Astrocyte of the hippocampus (primary cell): ENCODE measurements at regions not wholly inside any gene's neighbourhood (a gene's known extent, or its start where the extent isn't known, plus 50 kb on each side); places are given as distances from the start of the nearest gene placed in this dataset.

Experiments
- DNase-seq: peaks from one replicate; pipeline ENCODE4 v3.0.0; 2011; ENCODE audit warnings: low read depth, low spot score

- no peak for DNase-seq
These were observed 175.4 kb downstream of the SHOX start for GRCh38 chrX:805988-806387.

GRCh38 chrX:805103-805670, 174.6 kb downstream of the SHOX start:
- DNase-seq, result no peak

- DNase-seq, result no peak
These were observed 172.3 kb downstream of the SHOX start for GRCh38 chrX:802846-803245.

GRCh38 chrX:799808-800207, 169.2 kb downstream of the SHOX start:
- no peak for DNase-seq

DNA sequence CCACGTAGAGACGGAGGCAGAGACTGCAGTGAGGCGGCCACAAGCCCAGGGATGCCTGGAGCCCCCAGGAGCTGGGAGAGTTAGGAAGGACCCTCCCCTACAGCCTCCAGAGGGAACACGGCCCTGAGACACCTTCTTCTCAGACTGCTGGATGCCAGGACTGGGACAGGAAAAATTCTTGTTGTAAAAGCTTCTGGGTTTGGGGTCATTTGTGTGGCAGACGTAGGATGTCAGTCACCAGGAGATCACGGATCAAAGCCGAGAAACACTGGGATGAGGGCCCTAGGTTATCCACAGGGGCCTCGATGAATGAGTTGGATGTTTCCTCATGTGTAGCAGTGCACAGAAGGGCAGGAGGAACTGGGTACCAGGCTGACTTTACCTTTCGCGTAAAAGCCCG, 163.7 kb downstream of the SHOX start:
- DNase-seq, result no peak

- no peak for DNase-seq
These were observed 162.7 kb downstream of the SHOX start for GRCh38 chrX:793216-793770.

DNA sequence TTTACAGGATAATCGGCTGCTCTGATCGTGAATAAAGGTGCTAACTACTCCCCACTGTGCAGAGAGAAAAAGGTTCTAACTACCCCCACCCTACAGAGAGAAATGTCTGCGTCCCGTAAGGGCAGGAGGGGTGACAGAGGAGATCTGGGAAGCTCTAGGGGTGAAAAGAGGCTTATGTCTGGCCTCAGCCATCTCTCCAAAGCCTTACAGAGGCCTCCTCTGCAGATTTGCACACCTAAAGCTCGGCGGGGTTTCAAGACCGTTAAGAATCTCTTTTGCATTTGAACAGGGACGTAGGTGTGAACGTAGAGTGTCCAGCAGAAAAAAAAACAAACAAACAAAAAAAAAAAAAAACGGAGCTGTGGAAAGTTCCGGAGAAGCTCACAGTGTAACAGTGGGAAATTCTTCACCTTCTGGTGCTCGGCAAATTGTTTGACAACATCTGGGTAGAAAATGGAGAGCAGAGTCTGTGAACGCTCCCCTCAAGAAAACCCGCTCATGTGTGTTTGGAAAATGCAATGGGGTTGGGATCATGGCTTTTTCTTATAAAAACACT, 161.0 kb downstream of the SHOX start:
- DNase-seq, result no peak

GRCh38 chrX:790783-791360, 160.3 kb downstream of the SHOX start:
- DNase-seq, result no peak

GRCh38 chrX:790041-790506, 159.5 kb downstream of the SHOX start:
- DNase-seq, result no peak

DNA sequence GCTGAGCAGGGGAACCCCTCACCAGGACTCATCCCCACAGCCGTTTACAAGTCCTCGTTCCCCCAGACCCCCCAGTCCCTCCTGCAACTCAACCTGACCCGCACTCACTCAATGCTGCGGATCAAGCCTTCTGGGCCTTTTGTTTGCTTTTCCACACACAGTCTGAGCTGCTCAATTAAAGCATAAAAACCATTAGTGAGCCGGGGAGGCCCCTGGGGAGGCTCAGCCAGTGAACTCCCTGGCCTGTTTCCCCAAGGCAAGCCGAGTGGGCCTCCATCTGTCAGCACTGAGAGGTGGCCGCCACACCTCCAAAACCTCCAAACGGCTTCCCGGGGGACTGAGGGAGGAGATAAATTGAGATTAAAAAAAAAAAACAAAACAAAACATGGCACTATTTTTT, 158.5 kb downstream of the SHOX start:
- no peak for DNase-seq

DNA sequence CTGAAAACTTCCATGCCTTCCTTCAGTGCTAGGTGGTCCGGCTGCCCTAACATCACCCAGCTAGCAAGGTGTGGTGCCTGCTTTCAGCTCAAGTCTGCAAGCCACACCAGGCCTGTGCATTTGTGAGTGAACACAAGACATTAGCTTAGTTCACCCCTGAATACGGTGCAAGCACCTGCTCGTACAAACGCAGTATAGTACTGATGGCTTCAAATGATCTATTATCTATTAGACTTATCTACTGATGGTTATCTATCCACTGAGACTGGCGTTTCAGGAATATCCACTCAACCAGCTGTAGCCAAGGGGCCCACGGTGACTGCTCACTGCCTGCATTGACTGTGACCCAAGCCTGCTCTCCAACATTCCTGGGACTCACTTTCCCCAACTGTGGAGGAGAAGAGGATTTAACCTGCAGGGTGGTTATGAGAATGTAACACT, 155.9 kb downstream of the SHOX start:
- DNase-seq, result no peak

DNA sequence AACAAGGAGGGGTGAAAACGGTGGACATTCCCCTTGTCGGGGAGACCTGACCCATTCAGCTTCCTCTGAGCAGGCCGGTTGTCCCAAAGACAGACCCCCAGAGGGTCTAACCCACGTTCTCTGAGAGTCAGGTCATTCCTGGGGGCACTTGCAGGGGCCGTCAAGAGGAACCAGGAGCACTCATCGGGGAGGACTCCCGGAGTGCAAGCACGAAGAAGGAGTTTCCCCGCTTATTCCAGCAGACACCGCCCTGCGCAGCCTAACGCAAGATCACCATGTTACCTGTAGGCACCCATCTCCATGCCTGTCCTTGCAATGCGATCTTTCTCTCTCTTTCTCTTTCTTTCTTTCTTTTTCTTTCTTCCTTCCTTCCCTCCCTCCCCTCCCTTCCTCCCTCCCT, 154.2 kb downstream of the SHOX start:
- no peak for DNase-seq

DNA sequence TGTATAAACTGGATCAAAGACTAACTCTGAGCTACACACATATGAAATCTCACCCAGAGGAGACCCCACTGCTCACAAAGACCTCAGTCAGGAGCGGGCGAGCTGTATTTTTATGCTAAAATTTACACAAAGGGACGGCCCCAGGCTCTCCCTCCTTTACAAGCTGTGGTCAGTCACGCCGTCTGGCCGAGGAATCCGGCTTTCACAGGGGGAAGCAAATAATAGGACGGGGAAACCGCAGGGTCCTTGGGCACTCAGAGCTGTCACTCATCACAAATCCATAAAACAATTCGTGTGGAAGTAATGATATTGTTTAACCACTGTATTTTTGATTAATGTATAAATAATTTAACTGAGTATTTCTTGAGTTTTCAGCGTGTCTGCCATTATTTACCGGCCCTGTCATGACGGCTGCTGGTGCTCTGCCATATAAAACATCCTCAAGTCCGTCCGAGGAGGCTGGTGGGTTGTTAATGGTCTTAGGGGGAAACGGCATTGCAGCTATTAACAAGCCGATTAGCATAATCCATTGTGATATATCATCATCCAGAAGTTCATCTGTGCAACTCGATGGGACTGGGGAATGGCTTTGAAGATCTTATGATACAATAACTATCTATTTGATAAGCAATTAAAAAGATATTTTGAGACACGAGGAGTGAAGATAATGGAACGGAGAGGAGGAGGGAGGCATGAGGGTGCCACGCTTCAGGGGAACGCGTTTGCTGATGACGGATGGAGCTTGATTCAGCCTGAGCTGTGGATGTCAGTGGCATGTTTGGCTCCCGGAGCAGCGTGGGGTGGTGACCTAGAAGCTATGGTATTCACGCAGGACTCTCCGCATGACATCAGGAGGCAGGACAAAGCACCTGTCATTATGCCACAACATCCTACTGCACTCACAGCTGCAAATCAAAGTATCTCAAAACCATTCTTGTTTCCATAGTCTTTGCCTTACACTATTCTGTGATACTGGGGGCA, 150.9 kb downstream of the SHOX start:
- no peak for DNase-seq

GRCh38 chrX:776529-777230, 146.1 kb downstream of the SHOX start:
- no peak for DNase-seq

- no peak for DNase-seq
These were observed 145.5 kb downstream of the SHOX start for GRCh38 chrX:776061-776460.

GRCh38 chrX:774536-774935, 143.9 kb downstream of the SHOX start:
- DNase-seq, result no peak

- DNase-seq, result no peak
These were observed 142.9 kb downstream of the SHOX start for GRCh38 chrX:773292-774025.

- DNase-seq, result no peak
These were observed 140.9 kb downstream of the SHOX start for GRCh38 chrX:771536-771935.

GRCh38 chrX:769796-770195, 139.2 kb downstream of the SHOX start:
- DNase-seq, result no peak

- DNase-seq, result no peak
These were observed 138.0 kb downstream of the SHOX start for GRCh38 chrX:768596-768995.

DNA sequence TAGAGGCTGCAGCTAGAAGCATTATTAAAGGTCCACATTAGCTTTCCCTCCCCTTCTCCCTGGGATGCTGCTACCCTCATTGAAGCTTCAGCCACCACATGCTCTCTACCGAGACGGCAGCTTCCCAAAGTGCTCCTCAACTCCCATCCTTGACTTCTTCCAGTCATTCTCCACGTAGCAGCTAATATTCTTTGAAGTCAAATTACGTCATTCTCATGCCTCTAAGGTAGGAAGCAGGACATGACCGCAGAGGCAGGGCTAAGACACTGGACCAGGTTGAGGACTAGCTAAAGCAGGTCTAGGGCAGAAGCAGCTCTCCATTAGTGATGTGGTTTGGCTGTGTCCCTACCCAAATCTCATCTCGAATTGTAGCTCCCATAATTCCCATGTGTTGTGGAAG, 128.3 kb downstream of the SHOX start:
- no peak for DNase-seq
